Upper lobe of left lung (tissue), 6 donors: ENCODE measurements at regions not wholly inside any gene's neighbourhood (a gene's known extent, or its start where the extent isn't known, plus 50 kb on each side); places are given as distances from the start of the nearest gene placed in this dataset.

Experiments
- ATAC-seq, 2 donors: fragments of 200-7000 bp; cut with Tn5 transposase; one replicate each; pipeline ENCODE4 v1.9.1; 2022; ENCODE audit warnings: mild to moderate bottlenecking in 2 of 2, moderate library complexity in 2 of 2; ENCODE audit not compliant: low FRiP score in 2 of 2
- DNase-seq, 2 donors: peaks; one replicate each; pipeline ENCODE4 v3.0.0-alpha.2; 2019 to 2020
- H3K27ac ChIP-seq, 4 donors: fragments of 200-600 bp; sonication (generic); one replicate each; pipeline ENCODE4 v1.5.1; 2016 to 2019
- H3K27me3 ChIP-seq, 4 donors: fragments of 200-600 bp; sonication (generic); one replicate each; pipeline ENCODE4 v1.5.1; 2017 to 2019
- H3K36me3 ChIP-seq, 4 donors: fragments of 200-600 bp; sonication (generic); one replicate each; pipeline ENCODE4 v1.5.1; 2016 to 2019
- H3K4me1 ChIP-seq, 4 donors: fragments of 200-600 bp; sonication (generic); one replicate each; pipeline ENCODE4 v1.5.1; 2018 to 2019
- H3K4me3 ChIP-seq, 4 donors: fragments of 200-600 bp; sonication (generic); one replicate each; pipeline ENCODE4 v1.5.1; 2017 to 2019; ENCODE audit warnings: mild to moderate bottlenecking in 2 of 4, moderate library complexity in 1 of 4
- H3K9me3 ChIP-seq, 4 donors: fragments of 200-600 bp; sonication (generic); one replicate each; pipeline ENCODE4 v1.5.1; 2018 to 2019
- CTCF ChIP-seq, 6 experiments: fragments of 450-650 bp in 4 of 6; fragments of 200-600 bp in 2 of 6; sonication (generic) in 2 of 6; IDR thresholded peaks; one replicate each; pipeline ENCODE4 v1.5.1; 2016 to 2019; ENCODE audit warnings: antibody characterized with exemption in 6 of 6
- EP300 ChIP-seq, 4 donors: sonication (generic); formaldehyde crosslinking; IDR thresholded peaks; one replicate each; pipeline ENCODE4 v1.5.1; 2017; ENCODE audit warnings: antibody characterized with exemption in 4 of 4, control low read depth in 2 of 4
- POLR2A ChIP-seq, 4 donors: fragments of 450-650 bp; IDR thresholded peaks; one replicate each; pipeline ENCODE4 v1.5.1; 2016 to 2017; ENCODE audit warnings: antibody characterized with exemption in 4 of 4, mild to moderate bottlenecking in 2 of 4
- POLR2AphosphoS5 ChIP-seq, 2 donors: sonication (generic); formaldehyde crosslinking; IDR thresholded peaks; one replicate each; pipeline ENCODE4 v1.5.1; 2017; ENCODE audit warnings: antibody characterized with exemption in 2 of 2
- WGBS, 2 donors: methylation state at CpG; one replicate each; pipeline ENCODE4 v1.1.5; 2017 to 2018; 5-methylcytosine and 5-hydroxymethylcytosine counted together
- donor health status: DM: no; HTN: no; CAD: no; lungs with moderate emphysema.
- donor health status: DM: no; HTN: yes; CAD: no; lungs with severe emphysema.

DNA sequence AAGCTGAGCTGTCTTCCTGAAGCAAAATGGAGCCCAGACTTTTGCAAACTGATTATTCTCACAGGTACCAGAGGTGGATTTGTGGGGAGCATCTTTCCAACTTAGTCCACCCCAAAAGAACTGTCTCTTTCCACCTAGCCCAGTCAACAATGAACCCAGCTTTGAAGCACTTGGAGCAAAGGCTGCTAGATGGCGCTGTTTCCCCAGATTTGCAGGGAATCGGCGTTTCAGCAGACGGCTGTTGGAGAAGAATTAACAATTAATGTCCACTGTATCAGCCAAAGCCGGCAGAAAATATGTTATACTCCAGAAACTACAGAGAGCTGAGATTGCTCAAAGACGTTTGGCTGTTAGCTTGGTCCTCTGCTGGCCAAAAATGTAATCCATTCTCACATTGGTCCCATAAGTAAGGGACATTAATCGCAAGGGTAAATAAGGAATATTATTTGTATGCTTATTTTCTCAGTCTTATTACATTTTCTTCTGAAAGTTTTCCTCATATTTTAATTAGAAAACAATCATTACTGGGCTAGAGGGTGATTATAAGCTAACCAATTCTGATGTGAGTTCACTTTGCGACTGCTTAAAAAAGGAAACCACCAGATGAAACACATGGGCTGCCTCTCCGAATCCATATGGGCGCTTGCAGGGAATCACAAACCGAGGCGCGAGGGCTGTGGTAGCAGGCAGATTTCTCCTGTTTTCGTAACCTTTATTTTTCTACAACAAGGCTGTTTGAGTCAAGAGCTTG is 423.8 kb upstream of the MEX3C start:
- WGBS, 2 donors = 46 to 47% methylated on average over 14 of the region's 14 CpGs
- ATAC-seq (peak in 1 of 2 donors; percentile 36), DNase-seq (peak in 1 of 2 donors; percentile 36)
- Histone ChIP-seq H3K36me3 (no peaks in the 10 kb centered on the region), H3K4me3 (no peak overlapping the region), H3K27ac (no peak overlapping the region), H3K27me3 (no peaks in the 10 kb centered on the region), H3K4me1 (no peaks in the 10 kb centered on the region), H3K9me3 (no peaks in the 10 kb centered on the region)
- no peak for TF ChIP-seq POLR2A (IDR thresholded peaks at IDR 0.05)
- TF ChIP-seq CTCF (IDR thresholded peaks at IDR 0.05) = peak in 5 of 6 experiments; percentile 37 to 62 (median 48)

DNA sequence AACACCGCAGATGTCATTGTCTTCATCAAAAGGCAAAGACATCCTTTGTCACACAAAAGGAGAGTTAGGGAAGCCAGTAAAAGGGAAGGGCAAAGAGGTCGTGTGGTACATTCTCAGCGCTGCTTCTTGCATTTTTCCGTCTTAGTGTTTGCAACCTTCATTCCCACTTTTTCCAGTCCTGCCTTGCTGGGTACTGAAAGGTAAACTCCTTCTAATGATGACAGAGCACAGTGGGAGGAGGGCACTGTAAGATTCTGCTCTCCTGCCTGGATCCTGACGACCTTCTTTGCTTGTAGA is 424.3 kb upstream of the MEX3C start:
- ATAC-seq (no peak), DNase-seq (no peak)
- Histone ChIP-seq H3K27ac (no peak overlapping the region), H3K4me1 (no peaks in the 10 kb centered on the region), H3K36me3 (no peaks in the 10 kb centered on the region), H3K9me3 (no peaks in the 10 kb centered on the region), H3K4me3 (no peak overlapping the region), H3K27me3 (no peaks in the 10 kb centered on the region)
- WGBS, 2 donors = 30 to 36% methylated on average over 5 of the region's 5 CpGs
- TF ChIP-seq EP300 (IDR thresholded peaks at IDR 0.05) (no peak), POLR2A (IDR thresholded peaks at IDR 0.05) (no peak), POLR2AphosphoS5 (IDR thresholded peaks at IDR 0.05) (no peak), CTCF (IDR thresholded peaks at IDR 0.05) (no peak)

DNA sequence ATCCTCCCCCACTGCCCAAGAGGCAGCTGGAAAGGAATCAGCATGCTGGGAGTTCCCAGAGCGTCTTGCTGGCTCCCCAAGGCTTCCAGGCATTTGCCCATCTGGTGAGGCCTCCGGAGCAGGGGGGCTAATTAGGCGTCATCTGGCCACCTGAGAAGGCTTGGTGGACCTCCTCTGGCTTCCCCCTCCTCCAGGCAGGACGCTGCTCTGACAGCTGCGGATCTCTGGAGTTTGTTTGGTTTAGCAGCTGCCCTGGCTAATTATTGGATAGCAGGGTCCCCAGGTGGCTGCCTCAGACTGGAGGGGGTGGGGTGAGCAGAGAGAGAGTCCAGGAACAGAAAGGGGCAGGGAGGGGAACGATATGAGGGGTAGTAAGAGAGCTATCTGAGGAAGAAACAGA is 425.2 kb upstream of the MEX3C start:
- TF ChIP-seq CTCF (IDR thresholded peaks at IDR 0.05) (no peak), POLR2AphosphoS5 (IDR thresholded peaks at IDR 0.05) (no peak), POLR2A (IDR thresholded peaks at IDR 0.05) (no peak), EP300 (IDR thresholded peaks at IDR 0.05) (no peak)

GRCh38 chr18:51623653-51624052 is 426.2 kb upstream of the MEX3C start:
- Histone ChIP-seq H3K36me3 (no peaks in the 10 kb centered on the region), H3K9me3 (no peaks in the 10 kb centered on the region), H3K4me3 (no peak overlapping the region), H3K27me3 (no peaks in the 10 kb centered on the region), H3K27ac (no peak overlapping the region), H3K4me1 (no peaks in the 10 kb centered on the region)
- no peak for ATAC-seq
- no peak for TF ChIP-seq POLR2AphosphoS5 (IDR thresholded peaks at IDR 0.05)
- no peak for TF ChIP-seq POLR2A (IDR thresholded peaks at IDR 0.05)
- TF ChIP-seq EP300 (IDR thresholded peaks at IDR 0.05) = no peak
- no peak for TF ChIP-seq CTCF (IDR thresholded peaks at IDR 0.05)
- no peak for DNase-seq
- WGBS, 2 donors = 87 to 90% methylated on average over 1 of the region's 1 CpG

More for the DNA sequence above, 425.2 kb upstream of the MEX3C start:
- Histone ChIP-seq H3K27ac (no peak overlapping the region), H3K4me1 (no peaks in the 10 kb centered on the region), H3K36me3 (no peaks in the 10 kb centered on the region), H3K9me3 (no peaks in the 10 kb centered on the region), H3K4me3 (no peak overlapping the region), H3K27me3 (no peaks in the 10 kb centered on the region)
- DNase-seq (no peak), ATAC-seq (no peak)
- WGBS, 2 donors = 24 to 29% methylated on average over 5 to 6 of the region's 6 CpGs

DNA sequence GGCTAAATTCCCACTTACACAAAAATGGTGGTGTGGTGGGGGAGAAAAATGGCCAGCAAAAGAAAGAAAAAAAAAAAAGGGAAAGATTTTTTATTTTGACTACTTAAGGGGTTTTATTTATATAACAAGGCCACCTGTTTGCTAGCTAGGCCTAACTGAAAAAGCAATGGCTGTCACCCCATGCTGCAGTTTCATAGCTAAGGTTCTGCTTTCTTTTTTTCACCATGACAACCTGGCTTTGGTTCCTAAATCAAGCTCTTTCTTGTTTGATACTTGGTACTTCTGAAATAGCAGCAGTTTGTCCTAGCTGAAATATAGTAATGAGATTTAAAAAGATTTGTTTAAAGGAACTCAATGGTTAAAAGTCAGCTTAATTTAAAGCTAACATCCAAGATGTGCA is 433.2 kb upstream of the MEX3C start:
- TF ChIP-seq POLR2AphosphoS5 (IDR thresholded peaks at IDR 0.05) = no peak
- TF ChIP-seq POLR2A (IDR thresholded peaks at IDR 0.05) = no peak
- no peak for TF ChIP-seq EP300 (IDR thresholded peaks at IDR 0.05)
- DNase-seq = no peak
- ATAC-seq = no peak

More for the DNA sequence above, 433.2 kb upstream of the MEX3C start:
- Histone ChIP-seq H3K4me3 (no peak overlapping the region), H3K27ac (no peak overlapping the region), H3K9me3 (no peaks in the 10 kb centered on the region), H3K4me1 (no peaks in the 10 kb centered on the region), H3K27me3 (no peaks in the 10 kb centered on the region), H3K36me3 (no peaks in the 10 kb centered on the region)
